ENCODE measurements at regions not wholly inside any gene's neighbourhood (a gene's known extent, or its start where the extent isn't known, plus 50 kb on each side); places are given as distances from the start of the nearest gene placed in this dataset.
"Not testable (repeated sequence)": the region's sequence is repeated elsewhere in the genome, so short reads cannot be mapped to it uniquely, and the experiment has no call there.

- in situ Hi-C loops (cut with HindIII; ENCODE audit: low sequenced_read_pairs): no loop called here
- no peak for TF ChIP-seq CTCF (IDR thresholded peaks at IDR 0.05; ENCODE audit: low read depth, low read length, missing control alignments)
- no peak overlapping the region for H3K4me3 ChIP-seq (ENCODE audit: low read depth, low read length)
- no peak for DNase-seq (ENCODE audit: low read depth)
Observed at GRCh38 chr9:65432051-65432450, 147.0 kb upstream of the FOXD4L5 start.

DNA sequence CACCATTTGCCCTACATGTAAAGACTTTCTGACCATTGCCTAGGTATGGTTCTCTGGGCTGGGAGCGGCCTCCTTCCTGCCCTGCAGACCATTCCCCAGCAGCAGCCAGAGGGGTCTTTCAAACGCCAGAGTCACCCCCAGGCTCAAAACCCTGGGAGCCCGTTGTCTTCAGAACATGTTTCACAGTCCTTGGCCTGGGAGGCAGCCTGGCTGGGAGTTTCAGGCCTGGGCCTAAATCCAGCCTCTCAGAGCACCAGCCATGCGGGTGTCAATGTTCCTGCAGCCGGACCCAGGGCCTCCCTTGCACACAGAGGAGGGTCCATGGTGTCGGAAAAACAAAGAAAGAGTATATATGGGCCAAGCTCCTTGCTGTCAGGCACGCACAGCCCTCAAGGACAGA, 145.2 kb upstream of the FOXD4L5 start:
- TF ChIP-seq CTCF (IDR thresholded peaks at IDR 0.05; ENCODE audit: low read depth, low read length, missing control alignments): no peak
- no peak overlapping the region for H3K4me3 ChIP-seq (ENCODE audit: low read depth, low read length)
- in situ Hi-C loops (cut with HindIII; ENCODE audit: low sequenced_read_pairs): no loop called here
- DNase-seq (ENCODE audit: low read depth): no peak

DNA sequence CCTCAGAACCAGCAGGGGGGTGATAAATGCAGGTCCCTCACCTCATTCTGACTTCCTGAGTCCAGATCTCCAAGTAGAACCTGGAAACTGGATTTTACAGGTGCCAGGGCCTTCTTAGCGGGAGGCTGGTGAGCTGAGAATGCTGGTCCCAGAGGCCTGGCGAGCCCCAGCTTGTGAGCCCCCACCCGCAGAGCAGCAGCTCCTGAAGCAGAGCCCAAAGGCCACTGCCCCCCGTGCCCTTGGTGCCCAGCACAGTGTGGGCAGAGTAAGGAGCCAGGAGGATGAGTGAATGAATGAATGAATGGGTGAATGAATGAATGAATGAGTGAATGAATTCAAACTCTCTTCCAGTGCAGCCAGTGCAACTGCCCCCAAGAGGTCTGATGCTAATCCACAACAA, 142.4 kb upstream of the FOXD4L5 start:
- H3K4me3 ChIP-seq (ENCODE audit: low read depth, low read length); in situ Hi-C loops (cut with HindIII; ENCODE audit: low sequenced_read_pairs); DNase-seq (ENCODE audit: low read depth): not testable (repeated sequence)

- DNase-seq (ENCODE audit: low read depth); H3K4me3 ChIP-seq (ENCODE audit: low read depth, low read length); in situ Hi-C loops (cut with HindIII; ENCODE audit: low sequenced_read_pairs): not testable (repeated sequence)
Observed at GRCh38 chr9:65426813-65427212, 141.8 kb upstream of the FOXD4L5 start.

GRCh38 chr9:65426231-65426630, 141.2 kb upstream of the FOXD4L5 start:
- in situ Hi-C loops (cut with HindIII; ENCODE audit: low sequenced_read_pairs): no loop called here
- TF ChIP-seq CTCF (IDR thresholded peaks at IDR 0.05; ENCODE audit: low read depth, low read length, missing control alignments): no peak
- no peak overlapping the region for H3K4me3 ChIP-seq (ENCODE audit: low read depth, low read length)
- DNase-seq (ENCODE audit: low read depth): no peak

DNA sequence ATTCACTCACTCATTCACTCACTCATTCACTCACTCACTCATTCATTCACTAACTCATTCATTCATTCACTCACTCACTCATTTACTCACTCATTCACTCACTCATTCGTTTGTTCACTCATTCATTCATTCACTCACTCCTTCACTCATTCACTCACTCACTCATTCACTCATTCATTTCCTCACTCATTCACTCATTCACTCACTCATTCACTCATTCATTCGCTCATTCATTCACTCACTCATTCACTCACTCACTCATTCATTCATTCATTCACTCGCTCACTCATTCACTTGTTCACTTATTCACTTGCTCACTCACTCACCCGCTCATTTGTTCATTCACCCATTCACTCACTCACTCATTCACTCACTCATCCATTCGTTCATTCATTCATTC, 140.2 kb upstream of the FOXD4L5 start:
- H3K4me3 ChIP-seq (ENCODE audit: low read depth, low read length); in situ Hi-C loops (cut with HindIII; ENCODE audit: low sequenced_read_pairs); DNase-seq (ENCODE audit: low read depth): not testable (repeated sequence)

DNA sequence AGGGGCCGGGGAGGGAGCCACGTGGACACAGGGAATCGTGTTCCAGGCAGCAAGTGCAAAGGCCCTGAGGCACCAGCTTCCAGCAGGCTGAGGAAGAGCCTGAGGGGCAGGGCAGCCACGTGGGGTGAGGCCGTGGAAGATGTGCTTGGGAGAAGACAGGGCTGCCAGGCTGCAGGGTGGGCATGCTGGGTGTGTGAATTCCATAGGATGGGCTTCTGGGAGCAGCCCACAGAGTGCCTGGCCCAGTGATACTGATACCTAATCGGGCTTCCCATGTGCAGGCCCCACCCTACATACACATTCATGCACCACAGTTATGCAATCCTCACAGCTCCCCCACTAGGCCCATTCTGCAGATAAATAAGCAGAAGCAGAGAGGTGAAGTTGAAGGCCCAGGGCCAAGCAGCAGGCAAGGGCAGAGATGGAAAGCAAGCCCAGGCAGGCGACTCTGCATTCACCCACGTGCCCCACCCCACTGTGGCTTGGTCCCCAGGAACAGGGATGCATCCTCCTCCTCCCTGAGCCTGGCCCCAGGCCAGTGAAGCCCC, 139.5 kb upstream of the FOXD4L5 start:
- DNase-seq (ENCODE audit: low read depth); H3K4me3 ChIP-seq (ENCODE audit: low read depth, low read length); in situ Hi-C loops (cut with HindIII; ENCODE audit: low sequenced_read_pairs): not testable (repeated sequence)

DNA sequence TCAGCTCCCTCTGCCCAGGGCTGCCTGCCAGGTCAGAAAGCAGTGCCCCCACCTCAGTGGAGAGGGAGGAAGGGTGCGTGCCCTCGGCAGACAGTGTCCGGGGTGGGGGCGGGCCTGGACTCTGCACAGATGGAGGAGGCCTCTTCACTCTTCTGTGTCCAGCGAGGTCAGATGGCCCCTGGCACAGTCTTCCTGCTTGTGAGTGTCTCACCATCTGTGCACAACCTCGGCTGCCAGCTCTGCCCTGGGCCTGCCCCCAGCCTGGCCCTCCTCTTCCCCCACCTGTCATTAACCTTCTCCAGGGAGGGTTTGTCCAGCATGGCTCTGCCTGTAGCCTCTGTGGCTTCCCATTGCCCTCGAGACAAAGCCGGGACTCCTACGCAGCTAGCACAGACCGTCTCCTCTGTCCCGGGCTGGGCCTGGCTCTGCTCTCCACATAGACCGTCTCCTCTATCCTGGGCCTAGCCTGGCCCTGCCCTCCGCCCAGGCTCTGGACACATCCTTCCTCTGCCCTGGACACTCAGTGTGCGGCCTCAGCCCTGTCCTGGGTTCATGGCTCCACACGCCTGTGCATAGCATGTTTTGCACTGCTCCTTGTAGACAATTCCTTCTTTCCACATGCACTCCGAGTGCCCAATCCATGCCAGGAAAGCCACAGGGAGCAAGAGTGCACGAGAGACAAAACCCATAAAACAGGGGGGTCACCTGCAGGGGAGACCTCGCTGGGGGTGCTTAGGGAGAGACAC, 138.9 kb upstream of the FOXD4L5 start:
- DNase-seq (ENCODE audit: low read depth); in situ Hi-C loops (cut with HindIII; ENCODE audit: low sequenced_read_pairs); H3K4me3 ChIP-seq (ENCODE audit: low read depth, low read length): not testable (repeated sequence)

DNA sequence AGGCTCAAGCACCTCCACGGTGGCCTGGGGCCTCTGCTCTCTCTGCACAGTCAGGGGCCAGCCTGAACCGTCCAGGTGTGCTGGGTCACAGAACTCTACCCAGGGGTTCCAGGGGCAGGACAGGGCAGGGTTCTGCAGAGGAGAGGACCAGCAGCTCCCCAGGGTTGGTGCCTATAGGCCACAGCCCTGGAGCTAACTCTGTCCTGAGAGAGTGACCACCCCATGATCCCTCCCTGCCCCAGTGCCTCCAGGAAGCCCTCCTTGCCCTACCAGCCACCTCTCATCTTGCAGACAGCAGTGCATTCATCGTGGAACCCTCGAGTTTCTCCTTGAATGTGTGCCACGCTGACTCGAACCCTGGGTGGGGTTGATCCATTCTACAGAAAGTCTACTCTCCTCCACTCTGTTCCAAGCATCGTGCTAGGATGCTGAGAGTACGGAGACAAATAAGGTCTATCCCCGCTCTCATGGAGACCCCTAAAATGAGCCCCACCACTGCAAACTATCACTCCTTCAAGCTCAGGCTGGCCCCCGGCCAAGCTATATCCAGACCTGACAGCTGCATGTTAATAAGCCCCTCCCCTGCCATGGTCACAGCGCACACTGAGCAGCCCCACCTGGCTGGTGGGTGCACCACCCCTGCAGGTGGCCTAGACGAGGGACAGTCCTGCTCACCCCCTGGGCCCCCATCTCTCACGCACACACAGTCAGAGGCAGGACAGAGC, 138.1 kb upstream of the FOXD4L5 start:
- in situ Hi-C loops (cut with HindIII; ENCODE audit: low sequenced_read_pairs); H3K4me3 ChIP-seq (ENCODE audit: low read depth, low read length); DNase-seq (ENCODE audit: low read depth): not testable (repeated sequence)

GRCh38 chr9:65421486-65421885, 136.5 kb upstream of the FOXD4L5 start:
- in situ Hi-C loops (cut with HindIII; ENCODE audit: low sequenced_read_pairs); H3K4me3 ChIP-seq (ENCODE audit: low read depth, low read length); DNase-seq (ENCODE audit: low read depth): not testable (repeated sequence)

Measured in astrocyte of the cerebellum (primary cell).